Esophagus muscularis mucosa (tissue), 4 donors: ENCODE measurements at regions not wholly inside any gene's neighbourhood (a gene's known extent, or its start where the extent isn't known, plus 50 kb on each side); places are given as distances from the start of the nearest gene placed in this dataset.

Source experiments
- DNase-seq: peaks from one replicate; pipeline ENCODE4 v3.0.0-alpha.2; 2017; ENCODE audit errors: extremely low spot score
- H3K27ac ChIP-seq, 4 donors: fragments of 200-600 bp; sonication (generic); replicated peaks in 1 of 4; 1 replicate in 3 of 4; 2 replicates in 1 of 4; pipeline ENCODE4 v1.5.1; 2016 to 2019; ENCODE audit warnings: mild to moderate bottlenecking in 1 of 4
- H3K27me3 ChIP-seq, 4 donors: fragments of 200-600 bp; sonication (generic); one replicate each; pipeline versions ENCODE4 v1.5.1 to v1.6.0; 2016 to 2019
- H3K36me3 ChIP-seq, 4 donors: fragments of 200-600 bp; sonication (generic); one replicate each; pipeline ENCODE4 v1.5.1; 2016 to 2019
- H3K4me1 ChIP-seq, 4 donors: fragments of 200-600 bp; sonication (generic); one replicate each; pipeline ENCODE4 v1.5.1; 2016 to 2019
- H3K4me3 ChIP-seq, 4 donors: fragments of 200-600 bp; sonication (generic); 1 replicate in 2 of 4; 2 replicates in 2 of 4; pipeline ENCODE4 v1.5.1; 2016 to 2019; ENCODE audit warnings: mild to moderate bottlenecking in 4 of 4, moderate library complexity in 1 of 4
- H3K9me3 ChIP-seq, 4 donors: fragments of 200-600 bp; sonication (generic); 1 replicate in 3 of 4; 2 replicates in 1 of 4; pipeline ENCODE4 v1.5.1; 2016 to 2019
- CTCF ChIP-seq, 3 experiments: fragments of 200-600 bp in 2 of 3; fragments of 450-650 bp in 1 of 3; sonication (generic) in 2 of 3; IDR thresholded peaks; one replicate each; pipeline ENCODE4 v1.5.1; 2017 to 2019; ENCODE audit warnings: antibody characterized with exemption in 3 of 3, mild to moderate bottlenecking in 2 of 3, moderate library complexity in 1 of 3
- EP300 ChIP-seq: sonication (generic); formaldehyde crosslinking; IDR thresholded peaks from one replicate; pipeline ENCODE4 v1.6.1; 2017; ENCODE audit warnings: antibody characterized with exemption
- POLR2A ChIP-seq: fragments of 450-650 bp; IDR thresholded peaks from one replicate; pipeline ENCODE4 v1.6.1; 2017; ENCODE audit warnings: antibody characterized with exemption, moderate library complexity, mild to moderate bottlenecking, low read depth
- POLR2AphosphoS5 ChIP-seq, 2 donors: sonication (generic); formaldehyde crosslinking; IDR thresholded peaks; one replicate each; pipeline ENCODE4 v1.6.1; 2017; ENCODE audit warnings: antibody characterized with exemption in 2 of 2
- WGBS: methylation state at CpG from one replicate; pipeline ENCODE4 v1.1.5; 2018; 5-methylcytosine and 5-hydroxymethylcytosine counted together
- intact Hi-C: fragments of 100-400 bp; cut with DNase I; formaldehyde crosslinking; loops from one replicate; pipeline ENCODE4 v1.15.1; 2023

- no peak overlapping the region for H3K27ac ChIP-seq
- no peaks in the 10 kb centered on the region for H3K27me3 ChIP-seq
- intact Hi-C loops, result no loop called here
- no peaks in the 10 kb centered on the region for H3K36me3 ChIP-seq
- peaks cover 12 to 39% (median 27%) of the 10 kb centered on the region in 4 donors for H3K4me1 ChIP-seq
- TF ChIP-seq EP300, result no peak
- TF ChIP-seq POLR2AphosphoS5 (IDR thresholded peaks at IDR 0.05), result no peak
- no peak for TF ChIP-seq POLR2A
- no peak for TF ChIP-seq CTCF (IDR thresholded peaks at IDR 0.05)
- no peak for DNase-seq
- no peak overlapping the region for H3K4me3 ChIP-seq
- 42% methylated on average over 2 of the region's 2 CpGs for WGBS
- H3K9me3 ChIP-seq, result no peaks in the 10 kb centered on the region
Measured at GRCh38 chr7:18125476-18125875, 97.8 kb upstream of the PRPS1L1 start.

GRCh38 chr7:18126281-18126680, 98.6 kb upstream of the PRPS1L1 start:
- H3K27me3 ChIP-seq, result no peaks in the 10 kb centered on the region
- no peak overlapping the region for H3K4me3 ChIP-seq
- H3K9me3 ChIP-seq, result no peaks in the 10 kb centered on the region
- DNase-seq, result no peak
- intact Hi-C loops, result no loop called here
- TF ChIP-seq POLR2AphosphoS5 (IDR thresholded peaks at IDR 0.05), result no peak
- TF ChIP-seq POLR2A, result no peak
- TF ChIP-seq EP300, result no peak
- no peak for TF ChIP-seq CTCF (IDR thresholded peaks at IDR 0.05)
- H3K27ac ChIP-seq, result no peak overlapping the region
- WGBS, result 34% methylated on average over 2 of the region's 2 CpGs
- no peaks in the 10 kb centered on the region for H3K36me3 ChIP-seq
- H3K4me1 ChIP-seq, result peaks cover 12 to 39% (median 25%) of the 10 kb centered on the region in 4 donors

GRCh38 chr7:18128846-18129245, 101.2 kb upstream of the PRPS1L1 start:
- Histone ChIP-seq H3K9me3 (no peaks in the 10 kb centered on the region), H3K27me3 (no peaks in the 10 kb centered on the region), H3K4me1 (peaks cover 15 to 54% (median 26%) of the 10 kb centered on the region in 4 donors), H3K27ac (no peak overlapping the region), H3K4me3 (no peak overlapping the region), H3K36me3 (no peaks in the 10 kb centered on the region)
- TF ChIP-seq POLR2AphosphoS5 (IDR thresholded peaks at IDR 0.05) (no peak), POLR2A (no peak), EP300 (no peak), CTCF (IDR thresholded peaks at IDR 0.05) (no peak)
- no peak for DNase-seq
- intact Hi-C loops, result no loop called here
- WGBS, result 90% methylated on average over 3 of the region's 3 CpGs

- intact Hi-C loops, result no loop called here
- no peak for TF ChIP-seq EP300
- TF ChIP-seq CTCF (IDR thresholded peaks at IDR 0.05), result no peak
- no peak for TF ChIP-seq POLR2AphosphoS5 (IDR thresholded peaks at IDR 0.05)
- no peak for TF ChIP-seq POLR2A
Measured at GRCh38 chr7:18132811-18133210, 105.2 kb upstream of the PRPS1L1 start.

GRCh38 chr7:18133921-18134320, 106.3 kb upstream of the PRPS1L1 start:
- no peak overlapping the region for H3K27ac ChIP-seq
- no peaks in the 10 kb centered on the region for H3K27me3 ChIP-seq
- intact Hi-C loops, result no loop called here
- H3K9me3 ChIP-seq, result no peaks in the 10 kb centered on the region
- 81% methylated on average over 3 of the region's 3 CpGs for WGBS
- H3K4me1 ChIP-seq, result peaks cover 3 to 27% (median 9%) of the 10 kb centered on the region in 4 donors
- no peak overlapping the region for H3K4me3 ChIP-seq
- TF ChIP-seq POLR2AphosphoS5 (IDR thresholded peaks at IDR 0.05) (no peak), CTCF (IDR thresholded peaks at IDR 0.05) (no peak), POLR2A (no peak), EP300 (no peak)
- no peaks in the 10 kb centered on the region for H3K36me3 ChIP-seq
- no peak for DNase-seq

More at GRCh38 chr7:18132811-18133210, 105.2 kb upstream of the PRPS1L1 start:
- Histone ChIP-seq H3K27ac (no peak overlapping the region), H3K4me1 (peaks cover 8 to 31% (median 16%) of the 10 kb centered on the region in 4 donors), H3K27me3 (no peaks in the 10 kb centered on the region), H3K9me3 (no peaks in the 10 kb centered on the region), H3K36me3 (no peaks in the 10 kb centered on the region), H3K4me3 (no peak overlapping the region)
- no peak for DNase-seq
